ENCODE measurements at regions not wholly inside any gene's neighbourhood (a gene's known extent, or its start where the extent isn't known, plus 50 kb on each side); places are given as distances from the start of the nearest gene placed in this dataset.

- Histone ChIP-seq H3K4me1 (peaks cover 0 to 3% (median 0%) of the 10 kb centered on the region in 12 donors), H3K4me3 (no peak overlapping the region), H3K27me3 (no peaks in the 10 kb centered on the region), H3K9me3 (no peaks in the 10 kb centered on the region), H3K27ac (no peak overlapping the region), H3K36me3 (no peaks in the 10 kb centered on the region)
- WGBS, 4 donors, result 76 to 89% (median 86%) methylated on average over 2 of the region's 2 CpGs
- ATAC-seq (no peak), DNase-seq (no peak)
- TF ChIP-seq CTCF (IDR thresholded peaks at IDR 0.05), result no peak
- no peak for TF ChIP-seq POLR2A (IDR thresholded peaks at IDR 0.05)
- intact Hi-C loops (cut with DNase I), result loop anchor here in 1 of 10 donors (10.0 kb wide), 1 partner anchor 304 kb away; no protein-coding TSS in a partner anchor
Observed at GRCh38 chr1:173128742-173129141, 78.0 kb upstream of the TNFSF18 start.

- TF ChIP-seq CTCF (IDR thresholded peaks at IDR 0.05) (no peak), POLR2A (IDR thresholded peaks at IDR 0.05) (no peak)
- DNase-seq (no peak), ATAC-seq (no peak)
- 82 to 91% (median 89%) methylated on average over 12 of the region's 12 CpGs for WGBS, 4 donors
- Histone ChIP-seq H3K9me3 (no peaks in the 10 kb centered on the region), H3K27ac (no peak overlapping the region), H3K27me3 (no peaks in the 10 kb centered on the region), H3K4me1 (peaks cover 0 to 11% (median 3%) of the 10 kb centered on the region in 12 donors), H3K4me3 (no peak overlapping the region), H3K36me3 (no peaks in the 10 kb centered on the region)
- intact Hi-C loops (cut with DNase I), result loop anchor here in 1 of 10 donors (10.0 kb wide), 1 partner anchor 303 kb away; no protein-coding TSS in a partner anchor
Observed at GRCh38 chr1:173127369-173128307, 76.9 kb upstream of the TNFSF18 start.

GRCh38 chr1:173126421-173126820, 75.7 kb upstream of the TNFSF18 start:
- H3K9me3 ChIP-seq, result no peaks in the 10 kb centered on the region
- intact Hi-C loops (cut with DNase I), result loop anchor here in 1 of 10 donors (10.0 kb wide), 1 partner anchor 302 kb away; no protein-coding TSS in a partner anchor
- no peaks in the 10 kb centered on the region for H3K27me3 ChIP-seq
- H3K4me3 ChIP-seq, result no peak overlapping the region
- TF ChIP-seq CTCF (IDR thresholded peaks at IDR 0.05) (no peak), POLR2A (IDR thresholded peaks at IDR 0.05) (no peak)
- 77 to 86% (median 80%) methylated on average over 2 of the region's 2 CpGs for WGBS, 4 donors
- DNase-seq, result no peak
- peaks cover 0 to 24% (median 11%) of the 10 kb centered on the region in 12 donors for H3K4me1 ChIP-seq
- ATAC-seq, result no peak
- H3K27ac ChIP-seq, result no peak overlapping the region
- H3K36me3 ChIP-seq, result no peaks in the 10 kb centered on the region
